ENCODE measurements at regions not wholly inside any gene's neighbourhood (a gene's known extent, or its start where the extent isn't known, plus 50 kb on each side); places are given as distances from the start of the nearest gene placed in this dataset.

DNA sequence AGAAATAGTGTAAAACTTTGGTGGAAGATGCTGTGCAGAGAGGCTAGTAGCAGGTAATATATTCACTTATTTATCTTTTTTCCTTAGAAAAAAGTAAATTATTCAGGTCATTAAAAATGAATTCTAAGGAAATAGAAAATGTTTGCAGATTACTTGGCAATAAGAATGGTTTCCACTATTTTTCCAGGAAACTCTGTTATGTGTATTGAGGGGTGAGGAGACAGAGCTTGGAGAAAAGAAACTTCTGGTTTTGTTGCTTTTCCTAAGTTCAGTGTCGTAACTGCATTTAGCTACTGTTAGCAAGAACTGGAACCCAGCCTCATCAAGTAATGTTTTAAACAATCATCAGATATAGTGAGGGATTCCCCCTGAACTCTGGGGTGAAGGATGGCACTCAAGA, 79.2 kb upstream of the SMLR1 start:
- no peak for DNase-seq (ENCODE audit: low read depth in 2 of 2)
- no peak overlapping the region for H2AFZ ChIP-seq (ENCODE audit: low read length)
- H3K4me3 ChIP-seq (replicated peaks in 1 of 4; ENCODE audit: control extremely low read depth in 1 of 4, insufficient read depth in 1 of 4, low read depth in 3 of 4, low read length in 4 of 4) = no peak overlapping the region
- no peak overlapping the region for H3K27ac ChIP-seq (ENCODE audit: insufficient read depth, low read length)
- no peaks in the 10 kb centered on the region for H3K9me3 ChIP-seq (ENCODE audit: control insufficient read depth, insufficient read depth, low read depth, low read length)
- no peaks in the 10 kb centered on the region for H3K36me3 ChIP-seq (ENCODE audit: control insufficient read depth, insufficient read depth, low read length)
- no peak for TF ChIP-seq EZH2 (IDR thresholded peaks at IDR 0.05; ENCODE audit: low read length, missing control alignments)
- TF ChIP-seq, protein P1, sequence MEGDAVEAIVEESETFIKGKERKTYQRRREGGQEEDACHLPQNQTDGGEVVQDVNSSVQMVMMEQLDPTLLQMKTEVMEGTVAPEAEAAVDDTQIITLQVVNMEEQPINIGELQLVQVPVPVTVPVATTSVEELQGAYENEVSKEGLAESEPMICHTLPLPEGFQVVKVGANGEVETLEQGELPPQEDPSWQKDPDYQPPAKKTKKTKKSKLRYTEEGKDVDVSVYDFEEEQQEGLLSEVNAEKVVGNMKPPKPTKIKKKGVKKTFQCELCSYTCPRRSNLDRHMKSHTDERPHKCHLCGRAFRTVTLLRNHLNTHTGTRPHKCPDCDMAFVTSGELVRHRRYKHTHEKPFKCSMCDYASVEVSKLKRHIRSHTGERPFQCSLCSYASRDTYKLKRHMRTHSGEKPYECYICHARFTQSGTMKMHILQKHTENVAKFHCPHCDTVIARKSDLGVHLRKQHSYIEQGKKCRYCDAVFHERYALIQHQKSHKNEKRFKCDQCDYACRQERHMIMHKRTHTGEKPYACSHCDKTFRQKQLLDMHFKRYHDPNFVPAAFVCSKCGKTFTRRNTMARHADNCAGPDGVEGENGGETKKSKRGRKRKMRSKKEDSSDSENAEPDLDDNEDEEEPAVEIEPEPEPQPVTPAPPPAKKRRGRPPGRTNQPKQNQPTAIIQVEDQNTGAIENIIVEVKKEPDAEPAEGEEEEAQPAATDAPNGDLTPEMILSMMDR (conservative IDR thresholded peaks at IDR 0.05 in 1 of 2, IDR thresholded peaks at IDR 0.05 in 1 of 2; ENCODE audit: low read depth in 1 of 2, low read length in 2 of 2) = no peak
- H3K9ac ChIP-seq (ENCODE audit: insufficient read depth, low read length) = no peak overlapping the region
- H3K4me2 ChIP-seq (ENCODE audit: extremely low read depth, insufficient read depth, low read length) = no peak overlapping the region
- H4K20me1 ChIP-seq (ENCODE audit: control insufficient read depth, extremely low read depth, insufficient read depth, low read length) = no peaks in the 10 kb centered on the region
- H3K4me1 ChIP-seq (ENCODE audit: control insufficient read depth, extremely low read depth, insufficient read depth, low read length) = no peaks in the 10 kb centered on the region
- no peaks in the 10 kb centered on the region for H3K27me3 ChIP-seq (ENCODE audit: control insufficient read depth, insufficient read depth, low read length)
- H3K79me2 ChIP-seq (ENCODE audit: control insufficient read depth, insufficient read depth, low read length) = no peaks in the 10 kb centered on the region

DNA sequence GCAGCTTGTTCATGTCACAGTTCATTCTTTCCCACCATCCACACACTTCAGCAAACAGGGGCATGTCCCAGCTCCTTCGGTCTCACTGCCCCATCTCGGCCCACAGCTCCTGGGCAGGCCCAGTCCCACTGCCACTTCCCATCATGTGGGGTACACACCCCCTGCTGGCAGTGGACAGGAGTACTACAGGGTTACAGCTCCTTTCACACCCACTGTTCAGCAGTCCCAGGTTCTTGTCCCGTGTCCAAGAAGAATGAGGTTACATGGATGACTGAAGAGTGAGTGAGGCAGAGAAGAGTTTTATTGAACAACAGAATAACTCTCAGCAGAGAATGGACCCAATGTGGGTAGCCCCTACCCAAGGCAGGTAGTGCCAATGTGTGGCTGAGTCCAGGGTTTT, 77.8 kb upstream of the SMLR1 start:
- H3K4me3 ChIP-seq (replicated peaks in 1 of 4; ENCODE audit: control extremely low read depth in 1 of 4, insufficient read depth in 1 of 4, low read depth in 3 of 4, low read length in 4 of 4) = no peak overlapping the region
- DNase-seq (ENCODE audit: low read depth in 2 of 2) = no peak
- no peaks in the 10 kb centered on the region for H3K79me2 ChIP-seq (ENCODE audit: control insufficient read depth, insufficient read depth, low read length)
- no peak overlapping the region for H3K4me2 ChIP-seq (ENCODE audit: extremely low read depth, insufficient read depth, low read length)
- no peak overlapping the region for H2AFZ ChIP-seq (ENCODE audit: low read length)
- H3K27ac ChIP-seq (ENCODE audit: insufficient read depth, low read length) = no peak overlapping the region
- H3K4me1 ChIP-seq (ENCODE audit: control insufficient read depth, extremely low read depth, insufficient read depth, low read length) = no peaks in the 10 kb centered on the region
- no peaks in the 10 kb centered on the region for H4K20me1 ChIP-seq (ENCODE audit: control insufficient read depth, extremely low read depth, insufficient read depth, low read length)
- no peaks in the 10 kb centered on the region for H3K9me3 ChIP-seq (ENCODE audit: control insufficient read depth, insufficient read depth, low read depth, low read length)
- TF ChIP-seq, protein P1 (conservative IDR thresholded peaks at IDR 0.05 in 1 of 2, IDR thresholded peaks at IDR 0.05 in 1 of 2; ENCODE audit: low read depth in 1 of 2, low read length in 2 of 2) = no peak
- no peak for TF ChIP-seq EZH2 (IDR thresholded peaks at IDR 0.05; ENCODE audit: low read length, missing control alignments)
- H3K36me3 ChIP-seq (ENCODE audit: control insufficient read depth, insufficient read depth, low read length) = no peaks in the 10 kb centered on the region
- no peak overlapping the region for H3K9ac ChIP-seq (ENCODE audit: insufficient read depth, low read length)
- H3K27me3 ChIP-seq (ENCODE audit: control insufficient read depth, insufficient read depth, low read length) = no peaks in the 10 kb centered on the region

DNA sequence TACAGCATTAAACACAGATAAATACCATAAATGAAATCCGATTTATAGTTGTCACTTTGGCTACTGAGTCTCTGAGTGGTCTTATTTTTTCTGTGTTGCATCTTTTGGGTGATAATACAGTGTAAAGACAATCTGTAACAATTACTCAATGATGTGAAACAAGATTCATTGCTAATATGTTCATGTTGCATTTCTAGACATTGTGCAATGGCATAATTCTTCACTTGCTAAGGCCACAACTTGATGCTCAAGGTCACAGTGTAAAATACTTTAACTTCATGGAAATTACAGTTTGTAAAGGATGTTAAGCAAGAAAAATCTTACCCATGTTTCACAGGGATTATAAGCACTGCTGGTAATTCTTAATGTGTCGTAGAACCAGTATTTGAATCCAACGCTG, 74.9 kb upstream of the SMLR1 start:
- Histone ChIP-seq H3K27ac (ENCODE audit: insufficient read depth, low read length) (no peak overlapping the region), H4K20me1 (ENCODE audit: control insufficient read depth, extremely low read depth, insufficient read depth, low read length) (no peaks in the 10 kb centered on the region), H3K36me3 (ENCODE audit: control insufficient read depth, insufficient read depth, low read length) (no peaks in the 10 kb centered on the region), H3K4me1 (ENCODE audit: control insufficient read depth, extremely low read depth, insufficient read depth, low read length) (no peaks in the 10 kb centered on the region), H3K79me2 (ENCODE audit: control insufficient read depth, insufficient read depth, low read length) (no peaks in the 10 kb centered on the region), H3K9ac (ENCODE audit: insufficient read depth, low read length) (no peak overlapping the region), H3K4me2 (ENCODE audit: extremely low read depth, insufficient read depth, low read length) (no peak overlapping the region), H3K27me3 (ENCODE audit: control insufficient read depth, insufficient read depth, low read length) (no peaks in the 10 kb centered on the region), H2AFZ (ENCODE audit: low read length) (no peak overlapping the region), H3K4me3 (replicated peaks in 1 of 4; ENCODE audit: control extremely low read depth in 1 of 4, insufficient read depth in 1 of 4, low read depth in 3 of 4, low read length in 4 of 4) (no peak overlapping the region), H3K9me3 (ENCODE audit: control insufficient read depth, insufficient read depth, low read depth, low read length) (no peaks in the 10 kb centered on the region)
- TF ChIP-seq, protein P1 (conservative IDR thresholded peaks at IDR 0.05 in 1 of 2, IDR thresholded peaks at IDR 0.05 in 1 of 2; ENCODE audit: low read depth in 1 of 2, low read length in 2 of 2) = no peak
- TF ChIP-seq EZH2 (IDR thresholded peaks at IDR 0.05; ENCODE audit: low read length, missing control alignments) = no peak
- DNase-seq (ENCODE audit: low read depth in 2 of 2) = peak in 1 of 2 donors; percentile 42
